GM18951 (cell line): ENCODE measurements at regions not wholly inside any gene's neighbourhood (a gene's known extent, or its start where the extent isn't known, plus 50 kb on each side); places are given as distances from the start of the nearest gene placed in this dataset.

Experiments
- POLR2A ChIP-seq: IDR thresholded peaks from 4 replicates; pipeline ENCODE4 v1.6.1; 2011; ENCODE audit warnings: mild to moderate bottlenecking; ENCODE audit not compliant: insufficient read length, insufficient read depth; ENCODE audit errors: extremely low read depth
- in situ Hi-C: fragments of 300-500 bp; cut with MboI; formaldehyde crosslinking; loops from one replicate; pipeline ENCODE4 v1.12.0; 2022; ENCODE audit warnings: low sequenced_read_pairs, mixed read lengths, inconsistent platforms; ENCODE audit not compliant: unreplicated experiment

DNA sequence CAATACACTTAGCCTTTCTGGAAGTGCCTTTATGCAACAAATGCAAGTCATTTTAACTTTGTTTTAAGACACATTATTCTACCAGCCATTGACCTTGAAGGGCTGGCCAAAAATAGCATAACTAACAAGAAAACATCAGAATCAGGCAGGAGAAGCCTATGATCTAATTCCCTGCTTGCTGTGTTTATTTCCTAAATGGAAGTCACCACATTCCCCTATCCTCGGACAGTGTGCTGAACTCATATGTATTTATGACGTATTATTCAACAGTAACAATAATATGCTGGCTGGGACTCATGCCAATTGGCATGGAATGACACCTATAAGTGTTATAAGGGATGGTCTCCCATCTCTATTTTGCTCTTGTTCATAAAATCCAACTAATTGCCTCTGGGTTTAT, 140.7 kb downstream of the MAP3K7 start:
- in situ Hi-C loops, result no loop called here
- no peak for TF ChIP-seq POLR2A

DNA sequence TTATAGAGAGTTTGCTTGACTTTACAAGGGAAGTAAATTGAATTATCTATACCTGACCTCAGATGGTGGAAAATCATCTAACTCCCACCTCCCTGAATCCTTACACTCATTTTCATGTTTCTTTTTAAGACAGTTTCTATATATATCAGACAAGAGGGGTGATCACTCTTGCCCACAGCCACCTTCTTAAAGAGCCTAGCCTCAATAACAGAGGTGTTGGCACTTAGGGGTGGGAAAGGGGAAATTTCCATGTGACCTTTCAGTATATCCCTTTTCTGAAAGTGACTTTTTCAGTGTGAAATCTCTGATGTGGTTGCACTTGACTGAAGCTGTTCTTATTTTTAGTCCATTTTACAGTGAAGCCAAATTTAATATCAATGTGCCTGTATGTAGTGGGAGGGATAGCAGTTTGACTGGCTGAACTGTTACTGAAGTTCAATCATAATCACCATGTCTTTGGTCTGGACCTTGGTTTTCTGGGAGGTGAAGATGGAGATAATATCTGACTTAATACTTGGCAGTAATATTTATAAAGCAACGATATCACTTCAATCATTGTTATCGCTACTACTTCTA, 141.3 kb downstream of the MAP3K7 start:
- no peak for TF ChIP-seq POLR2A
- in situ Hi-C loops, result no loop called here

DNA sequence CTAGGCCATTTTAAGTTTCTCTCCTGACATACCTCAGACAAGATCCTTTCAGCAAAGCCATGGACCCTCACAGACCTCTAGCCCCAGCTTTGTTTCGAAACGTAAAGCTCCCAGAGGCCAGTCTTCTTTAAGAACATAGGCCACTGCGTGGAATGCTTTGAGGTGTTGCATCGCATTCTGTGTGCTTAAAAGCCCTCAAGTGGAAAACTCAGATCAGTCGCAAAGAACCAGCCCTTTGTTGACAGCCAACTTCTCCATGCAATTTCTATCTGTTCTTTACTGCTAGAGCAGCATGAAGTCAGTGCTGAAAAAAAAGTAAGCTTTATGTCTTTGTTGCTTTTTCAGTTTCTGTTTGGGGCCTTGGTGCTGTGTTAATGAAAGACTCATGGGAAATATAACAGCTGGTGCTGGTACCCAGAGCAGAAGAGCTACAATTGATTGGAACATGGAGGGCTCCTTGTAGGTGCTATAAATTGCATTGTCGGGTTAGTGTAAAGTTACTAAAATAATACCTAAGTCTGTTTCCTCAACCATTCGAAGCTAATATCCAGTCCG, 142.6 kb downstream of the MAP3K7 start:
- no peak for TF ChIP-seq POLR2A
- in situ Hi-C loops, result no loop called here

DNA sequence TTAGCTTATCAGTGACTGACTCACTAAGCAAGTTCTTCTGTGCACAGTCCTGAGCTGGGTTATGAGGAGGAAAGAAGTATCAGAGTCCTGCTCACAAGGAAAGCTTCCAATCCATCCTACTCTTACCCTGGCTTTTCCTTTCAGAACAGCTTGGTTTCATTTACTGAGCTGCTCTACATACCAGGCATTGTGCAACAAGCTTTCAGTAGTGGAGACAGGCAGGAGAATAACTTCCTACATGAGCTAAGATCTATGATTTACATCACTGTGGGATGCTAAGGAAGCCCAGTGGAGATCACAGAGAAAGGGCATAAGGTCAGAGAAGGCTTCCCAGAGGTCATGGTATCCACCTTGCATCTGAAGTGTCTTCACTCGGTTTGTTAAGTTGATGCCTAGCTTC, 144.5 kb downstream of the MAP3K7 start:
- no peak for TF ChIP-seq POLR2A
- in situ Hi-C loops, result no loop called here

DNA sequence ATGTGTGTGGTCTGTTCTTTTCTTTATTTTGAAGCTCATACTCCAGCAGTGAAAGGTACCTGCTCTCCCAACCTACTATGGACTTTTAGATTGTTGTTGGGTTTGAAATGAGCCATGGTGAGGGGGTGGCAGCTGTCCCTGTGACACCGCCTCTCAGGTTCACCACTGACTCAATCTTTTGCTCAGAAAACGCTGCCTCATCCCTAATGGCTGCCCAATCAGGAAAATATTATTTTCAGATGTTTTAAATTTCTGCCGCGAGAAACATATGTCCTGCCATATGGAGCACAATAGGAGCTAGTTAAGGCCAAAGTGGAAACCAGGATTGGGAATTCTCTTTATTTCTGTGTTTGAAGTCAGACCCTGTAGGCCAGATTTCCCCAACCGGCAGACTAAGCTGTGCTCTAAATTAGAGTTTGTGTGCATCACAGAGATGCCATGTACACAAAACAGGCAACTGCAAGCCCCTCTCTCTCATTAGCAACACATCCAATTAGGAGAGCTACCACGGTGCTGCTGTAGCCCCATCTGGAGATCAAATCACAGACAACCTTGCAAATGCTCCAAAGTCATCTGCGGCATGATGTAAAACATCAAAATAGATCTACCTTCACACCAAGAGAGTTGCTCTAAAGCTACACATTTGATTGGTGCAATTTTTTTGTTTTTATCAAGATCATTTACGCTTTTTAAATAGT, 144.1 kb upstream of the BACH2 start:
- in situ Hi-C loops, result no loop called here
- no peak for TF ChIP-seq POLR2A

DNA sequence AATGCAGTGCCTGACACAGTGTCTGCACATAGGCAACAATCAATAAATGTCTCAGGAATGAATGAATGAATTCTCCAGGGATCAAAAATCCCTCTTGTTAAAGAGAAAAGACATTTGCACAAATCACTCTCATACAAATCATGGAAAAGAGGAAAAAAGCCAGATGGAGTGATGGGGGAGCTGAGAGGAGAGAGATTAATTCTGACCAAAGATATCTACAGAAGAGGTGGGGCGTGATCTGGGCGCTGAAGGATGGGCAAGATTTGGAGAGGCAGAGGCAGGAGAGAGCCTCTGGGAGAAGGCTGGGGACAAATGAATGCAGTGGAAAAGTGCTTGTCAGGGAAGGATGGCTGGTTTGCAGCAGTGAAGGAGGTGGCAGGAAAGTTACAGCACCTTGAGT, 142.9 kb upstream of the BACH2 start:
- no peak for TF ChIP-seq POLR2A
- in situ Hi-C loops, result no loop called here

DNA sequence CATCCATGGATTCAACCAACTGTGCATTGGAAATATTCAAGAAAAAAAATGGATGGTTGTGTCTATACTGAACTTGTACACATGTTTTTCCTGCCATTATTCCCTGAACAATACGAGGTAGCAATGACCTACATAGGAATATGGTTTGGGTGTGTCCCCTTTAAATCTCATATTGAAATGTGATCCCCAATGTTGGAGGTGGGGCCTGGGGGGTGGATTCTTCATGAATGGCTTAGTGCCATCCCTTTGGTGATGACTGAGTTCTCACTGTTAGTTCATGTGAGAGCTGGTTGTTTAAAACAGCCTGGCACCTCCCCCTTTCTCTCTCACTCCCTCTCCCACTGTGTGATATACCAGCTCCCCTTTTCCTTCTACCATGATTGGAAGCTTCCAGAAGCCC, 139.8 kb upstream of the BACH2 start:
- TF ChIP-seq POLR2A, result no peak
- in situ Hi-C loops, result no loop called here

DNA sequence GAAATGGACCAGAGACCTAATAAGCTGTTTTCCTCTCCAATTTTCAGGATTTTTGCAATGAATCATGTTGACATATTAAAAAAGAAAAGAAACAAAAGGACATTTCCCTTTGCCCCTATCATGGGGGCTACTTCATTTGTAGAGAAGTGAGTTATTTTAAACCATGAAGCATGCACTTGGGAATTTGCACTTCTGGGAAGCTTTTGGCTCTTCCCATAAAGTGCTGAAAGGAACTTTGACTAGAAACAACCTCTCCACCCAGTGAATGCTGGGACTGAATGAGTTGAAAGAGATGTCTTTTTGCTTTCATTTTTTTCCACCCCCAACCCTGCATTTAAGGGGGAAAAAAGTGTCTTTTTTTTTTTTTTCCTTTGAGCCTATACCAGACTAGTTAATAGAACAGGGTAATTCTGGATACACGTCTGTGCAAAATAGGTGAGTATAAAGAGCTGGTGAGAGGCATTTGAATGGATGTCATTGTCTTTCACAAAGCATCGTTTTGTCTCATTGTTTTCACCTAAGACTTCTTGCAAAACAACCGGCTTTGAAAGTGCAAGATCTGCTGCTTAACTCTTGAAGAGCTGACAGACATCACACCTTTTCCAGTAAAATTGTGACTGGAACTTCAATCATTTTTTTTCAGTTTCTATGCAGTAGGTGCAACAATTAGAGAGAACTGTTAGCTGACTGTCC, 138.7 kb upstream of the BACH2 start:
- in situ Hi-C loops, result no loop called here
- no peak for TF ChIP-seq POLR2A

DNA sequence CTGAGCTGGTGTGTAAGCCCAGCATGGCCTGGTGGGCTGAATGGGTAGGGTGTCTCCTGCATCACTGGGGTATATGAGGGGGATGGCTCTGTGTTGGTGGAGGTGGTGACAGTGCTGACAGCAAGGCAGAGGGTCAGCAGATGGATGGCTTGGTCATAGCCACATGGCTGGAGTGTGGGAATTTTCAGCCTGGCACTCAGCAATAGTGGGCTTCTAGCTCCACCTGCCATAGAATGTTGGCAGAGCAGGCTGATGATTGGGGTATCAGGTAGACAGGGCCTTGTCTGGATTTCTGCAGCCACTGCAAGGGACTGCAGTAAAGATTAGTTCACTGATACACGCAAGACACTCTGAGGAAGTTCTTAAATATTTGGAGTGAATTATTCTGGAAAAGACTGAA, 137.5 kb upstream of the BACH2 start:
- in situ Hi-C loops, result no loop called here
- TF ChIP-seq POLR2A, result no peak

DNA sequence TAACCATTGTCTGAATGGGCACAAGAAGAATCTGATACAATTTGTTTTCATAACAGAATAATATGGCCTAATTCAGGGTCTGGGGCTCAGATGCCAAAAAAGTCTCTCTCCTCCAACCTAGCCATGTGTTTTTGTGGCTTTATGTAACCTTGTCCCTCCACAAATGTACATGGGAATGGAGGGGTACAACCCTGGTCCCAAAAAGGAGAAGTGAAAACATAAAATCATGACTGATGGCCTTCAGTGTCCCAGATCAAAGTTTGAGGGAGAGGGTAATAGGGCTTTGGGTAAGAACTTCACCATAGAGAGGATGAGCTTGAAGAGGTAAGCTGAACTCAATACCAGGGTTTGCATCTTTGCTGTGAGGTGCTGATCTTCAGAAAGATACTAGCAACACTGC, 136.3 kb upstream of the BACH2 start:
- in situ Hi-C loops, result no loop called here
- TF ChIP-seq POLR2A, result no peak

DNA sequence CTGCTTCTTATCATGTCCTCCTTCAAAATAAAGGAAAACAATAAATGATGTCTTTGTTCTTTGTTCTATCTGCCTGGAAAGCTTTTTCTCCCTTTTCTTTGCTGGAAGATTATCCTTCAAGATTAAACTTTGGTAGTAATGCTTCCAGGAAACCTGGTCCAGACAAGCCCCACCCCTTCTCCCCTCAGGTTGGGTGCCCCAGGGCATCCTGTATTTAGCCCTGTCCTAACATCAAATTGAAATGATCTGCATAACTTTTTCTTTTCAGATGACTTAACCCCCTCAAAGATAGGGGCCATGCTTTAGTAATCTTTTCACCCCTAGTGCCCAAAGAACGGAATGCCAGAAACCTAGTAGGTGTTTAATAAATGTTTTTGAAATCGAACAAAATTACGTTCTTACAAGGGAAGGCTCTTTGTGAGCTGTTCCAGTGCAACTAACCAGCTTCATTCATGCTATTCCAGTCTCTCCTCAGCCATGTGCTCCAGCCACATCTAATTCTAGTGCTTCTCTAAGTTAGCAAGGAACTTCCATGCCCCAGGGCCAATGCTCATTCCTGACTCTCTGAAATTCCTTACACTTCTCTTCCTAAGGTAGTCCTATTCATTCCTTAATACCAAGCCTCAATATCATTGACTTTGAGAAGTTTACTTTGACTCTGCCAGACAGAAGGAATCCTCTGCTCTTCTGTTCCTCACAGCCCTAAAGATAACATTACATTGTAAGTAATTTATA, 135.6 kb upstream of the BACH2 start:
- no peak for TF ChIP-seq POLR2A
- in situ Hi-C loops, result no loop called here

DNA sequence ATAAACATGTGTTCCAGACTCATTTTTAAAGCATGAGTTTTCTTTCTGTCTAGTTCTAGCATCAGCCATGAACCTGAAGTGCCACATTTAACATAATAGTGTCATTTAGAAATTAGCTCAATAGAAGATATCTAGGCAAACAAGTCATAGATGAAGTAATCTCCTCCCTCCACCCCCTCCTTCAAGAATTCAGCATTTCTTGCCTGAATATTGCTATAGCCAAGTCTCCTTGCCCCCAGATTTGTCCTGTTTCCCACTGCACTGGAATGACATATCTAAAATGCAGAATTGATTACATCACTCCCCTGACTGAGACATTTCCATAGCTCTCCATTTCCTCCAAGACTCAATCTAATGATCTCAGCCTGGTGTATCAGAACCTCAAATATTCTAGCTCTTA, 134.9 kb upstream of the BACH2 start:
- in situ Hi-C loops, result no loop called here
- TF ChIP-seq POLR2A, result no peak

DNA sequence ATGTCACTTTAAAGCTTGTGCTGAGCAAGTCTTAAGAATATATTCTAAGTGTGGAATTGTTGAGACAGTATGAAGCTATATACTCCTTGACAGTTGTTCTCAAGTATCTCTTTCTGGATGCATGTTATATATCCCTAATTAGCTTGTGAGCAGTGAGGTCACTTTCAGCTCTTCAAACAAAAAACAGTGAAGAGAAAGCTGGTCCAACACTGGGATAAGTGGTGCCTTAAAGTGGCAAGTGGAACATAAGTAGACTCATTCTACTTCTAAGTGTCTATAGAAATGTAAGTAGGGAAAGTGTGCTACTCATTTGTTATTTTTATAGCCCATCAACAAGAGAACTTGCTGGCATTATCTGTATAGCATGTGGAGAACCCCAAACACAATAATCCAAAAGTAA, 133.1 kb upstream of the BACH2 start:
- no peak for TF ChIP-seq POLR2A
- in situ Hi-C loops, result no loop called here
